Neuronal stem cell (in vitro differentiated cells): ENCODE measurements at regions not wholly inside any gene's neighbourhood (a gene's known extent, or its start where the extent isn't known, plus 50 kb on each side); places are given as distances from the start of the nearest gene placed in this dataset.

Experiments used
- DNase-seq: peaks from one replicate; pipeline ENCODE4 v3.0.0-alpha.2; 2013; ENCODE audit warnings: low spot score
- H2AFZ ChIP-seq: one replicate; pipeline ENCODE4 v1.6.1; 2013; ENCODE audit warnings: mild to moderate bottlenecking, low read length, inconsistent platforms
- H2AK5ac ChIP-seq: 2 replicates; pipeline ENCODE4 v1.6.1; 2013; ENCODE audit warnings: low read depth, mild to moderate bottlenecking, inconsistent platforms, low read length, moderate library complexity, mixed read lengths
- H2BK120ac ChIP-seq: 2 replicates; pipeline ENCODE4 v1.6.1; 2013; ENCODE audit warnings: low read depth, mild to moderate bottlenecking, inconsistent platforms, low read length, moderate library complexity, mixed read lengths
- H2BK12ac ChIP-seq: one replicate; pipeline ENCODE4 v1.6.1; 2013; ENCODE audit warnings: low read length, inconsistent platforms
- H2BK15ac ChIP-seq: 2 replicates; pipeline ENCODE4 v1.6.1; 2013; ENCODE audit warnings: mild to moderate bottlenecking, low read length, inconsistent platforms, mixed read lengths
- H2BK5ac ChIP-seq: one replicate; pipeline ENCODE4 v1.6.1; 2013; ENCODE audit warnings: inconsistent platforms, mild to moderate bottlenecking, low read length, moderate library complexity
- H3K14ac ChIP-seq: one replicate; pipeline ENCODE4 v1.6.1; 2013; ENCODE audit warnings: low read length, inconsistent platforms
- H3K18ac ChIP-seq: 2 replicates; pipeline ENCODE4 v1.6.1; 2013; ENCODE audit warnings: low read length, inconsistent platforms
- H3K23ac ChIP-seq: 2 replicates; pipeline ENCODE4 v1.6.1; 2013; ENCODE audit warnings: low read depth, mild to moderate bottlenecking, mixed read lengths, low read length, inconsistent platforms; ENCODE audit not compliant: poor library complexity
- H3K27ac ChIP-seq: replicated peaks from 3 replicates; pipeline ENCODE4 v1.5.1; 2013; ENCODE audit warnings: low read length, inconsistent platforms
- H3K27me3 ChIP-seq, 3 experiments: 2 replicates each; pipeline ENCODE4 v1.6.1; 2013; ENCODE audit warnings: low read length in 3 of 3, mild to moderate bottlenecking in 2 of 3, inconsistent platforms in 1 of 3, low read depth in 1 of 3, mixed read lengths in 1 of 3, moderate library complexity in 1 of 3; ENCODE audit not compliant: control insufficient read depth in 3 of 3, insufficient read depth in 3 of 3
- H3K36me3 ChIP-seq, 2 donors: replicated peaks in 1 of 2; 2 replicates each; pipeline ENCODE4 v1.6.1; 2013; ENCODE audit warnings: low read length in 2 of 2; ENCODE audit not compliant: control insufficient read depth in 2 of 2, insufficient read depth in 2 of 2
- H3K4ac ChIP-seq: 2 replicates; pipeline ENCODE4 v1.6.1; 2013; ENCODE audit warnings: inconsistent platforms, mild to moderate bottlenecking, low read length, moderate library complexity
- H3K4me1 ChIP-seq, 2 donors: 1 replicate in 1 of 2; 2 replicates in 1 of 2; pipeline ENCODE4 v1.6.1; 2013; ENCODE audit warnings: low read length in 2 of 2, low read depth in 1 of 2; ENCODE audit not compliant: control insufficient read depth in 2 of 2, insufficient read depth in 1 of 2
- H3K4me2 ChIP-seq: one replicate; pipeline ENCODE4 v1.6.1; 2013; ENCODE audit warnings: mild to moderate bottlenecking, low read length, inconsistent platforms; ENCODE audit not compliant: insufficient read depth, poor library complexity, severe bottlenecking
- H3K4me3 ChIP-seq, 2 donors: 2 replicates each; pipeline ENCODE4 v1.5.1; 2013; ENCODE audit warnings: low read length in 2 of 2, mild to moderate bottlenecking in 2 of 2, inconsistent platforms in 1 of 2, moderate library complexity in 1 of 2
- H3K79me1 ChIP-seq: one replicate; pipeline ENCODE4 v1.6.1; 2013; ENCODE audit warnings: low read depth, mild to moderate bottlenecking, inconsistent platforms, low read length, moderate library complexity
- H3K9ac ChIP-seq: one replicate; pipeline ENCODE4 v1.6.1; 2013; ENCODE audit warnings: mild to moderate bottlenecking, low read depth, low read length, inconsistent platforms; ENCODE audit not compliant: poor library complexity
- H3K9me3 ChIP-seq, 2 donors: replicated peaks in 1 of 2; 2 replicates each; pipeline versions ENCODE3 to v1.6.1; 2013; ENCODE audit warnings: low read length in 2 of 2, mild to moderate bottlenecking in 2 of 2, inconsistent platforms in 1 of 2, low read depth in 1 of 2, mixed read lengths in 1 of 2, moderate library complexity in 1 of 2; ENCODE audit not compliant: control insufficient read depth in 2 of 2, insufficient read depth in 1 of 2
- H4K8ac ChIP-seq: one replicate; pipeline ENCODE4 v1.6.1; 2013; ENCODE audit warnings: low read depth, mild to moderate bottlenecking, inconsistent platforms, low read length, moderate library complexity
- H4K91ac ChIP-seq: one replicate; pipeline ENCODE4 v1.6.1; 2013; ENCODE audit warnings: low read length, low read depth, mild to moderate bottlenecking, inconsistent platforms; ENCODE audit not compliant: poor library complexity
- WGBS, 2 donors: extraction: QIAGEN DNeasy Blood & Tissue Kit; methylation state at CpG; one replicate each; pipeline ENCODE4 v1.1.7; 2013; ENCODE audit warnings: missing lambda C conversion rate in 2 of 2, mixed read lengths in 1 of 2; ENCODE audit not compliant: insufficient read length in 2 of 2, insufficient replicate concordance in 1 of 2; ENCODE audit errors: extremely low coverage in 2 of 2; 5-methylcytosine and 5-hydroxymethylcytosine counted together

- peak overlapping the region; percentile 32 for H3K14ac ChIP-seq
- H3K4me3 ChIP-seq: no peak overlapping the region
- no peaks in the 10 kb centered on the region for H3K9me3 ChIP-seq
- H4K8ac ChIP-seq: no peak overlapping the region
- H3K9ac ChIP-seq: no peak overlapping the region
- H3K23ac ChIP-seq: no peak overlapping the region
- H3K4ac ChIP-seq: no peak overlapping the region
- H2BK5ac ChIP-seq: no peak overlapping the region
- no peaks in the 10 kb centered on the region for H3K27me3 ChIP-seq
- H2BK120ac ChIP-seq: no peak overlapping the region
- peak overlapping the region; percentile 66 for H4K91ac ChIP-seq
- no peaks in the 10 kb centered on the region for H3K79me1 ChIP-seq
- no peaks in the 10 kb centered on the region for H3K36me3 ChIP-seq
- no peak overlapping the region for H3K27ac ChIP-seq
- H3K4me2 ChIP-seq: no peak overlapping the region
- H2AK5ac ChIP-seq: no peak overlapping the region
- DNase-seq: no peak
- no peak overlapping the region for H2BK15ac ChIP-seq
- no peak overlapping the region for H2BK12ac ChIP-seq
- H3K18ac ChIP-seq: no peak overlapping the region
- H3K4me1 ChIP-seq: no peaks in the 10 kb centered on the region
- H2AFZ ChIP-seq: no peak overlapping the region
- no CpG with 5 or more reads among the region's 5 CpGs for WGBS, 2 donors
Observed at GRCh38 chr18:75562216-75562615, 134.7 kb upstream of the SMIM21 start.

GRCh38 chr18:75558790-75559189, 131.3 kb upstream of the SMIM21 start:
- Histone ChIP-seq H4K8ac (no peak overlapping the region), H3K27me3 (no peaks in the 10 kb centered on the region), H2BK12ac (no peak overlapping the region), H3K4me1 (no peaks in the 10 kb centered on the region), H3K4ac (no peak overlapping the region), H2BK15ac (no peak overlapping the region), H3K18ac (no peak overlapping the region), H3K23ac (no peak overlapping the region), H3K79me1 (no peaks in the 10 kb centered on the region), H2BK120ac (no peak overlapping the region), H3K9ac (no peak overlapping the region), H4K91ac (no peak overlapping the region), H3K36me3 (no peaks in the 10 kb centered on the region), H3K27ac (no peak overlapping the region), H3K4me3 (no peak overlapping the region), H2AK5ac (no peak overlapping the region), H3K4me2 (no peak overlapping the region), H2AFZ (no peak overlapping the region), H3K9me3 (no peaks in the 10 kb centered on the region), H2BK5ac (no peak overlapping the region), H3K14ac (no peak overlapping the region)
- no peak for DNase-seq
- WGBS, 2 donors: no CpG with 5 or more reads among the region's 1 CpG

GRCh38 chr18:75556841-75557240, 129.3 kb upstream of the SMIM21 start:
- H3K9ac ChIP-seq: no peak overlapping the region

GRCh38 chr18:75554644-75555185, 127.2 kb upstream of the SMIM21 start:
- Histone ChIP-seq H3K4me3 (no peak overlapping the region), H3K27me3 (no peaks in the 10 kb centered on the region), H2AK5ac (no peak overlapping the region), H3K4me2 (no peak overlapping the region), H3K9me3 (no peaks in the 10 kb centered on the region), H3K4ac (no peak overlapping the region), H3K36me3 (no peaks in the 10 kb centered on the region), H3K9ac (no peak overlapping the region), H3K27ac (no peak overlapping the region), H4K8ac (no peak overlapping the region), H3K18ac (no peak overlapping the region), H3K4me1 (no peaks in the 10 kb centered on the region), H3K14ac (no peak overlapping the region), H2BK12ac (no peak overlapping the region), H3K79me1 (no peaks in the 10 kb centered on the region), H2AFZ (no peak overlapping the region), H2BK5ac (no peak overlapping the region), H3K23ac (no peak overlapping the region), H2BK15ac (no peak overlapping the region), H2BK120ac (no peak overlapping the region), H4K91ac (no peak overlapping the region)
- DNase-seq: no peak
- no CpG with 5 or more reads among the region's 2 CpGs for whole genome bisulfite sequencing, 2 donors

More at GRCh38 chr18:75556841-75557240, 129.3 kb upstream of the SMIM21 start:
- no peak overlapping the region for H3K4me3 ChIP-seq
- no peaks in the 10 kb centered on the region for H3K79me1 ChIP-seq
- H2AK5ac ChIP-seq: no peak overlapping the region
- H4K8ac ChIP-seq: no peak overlapping the region
- no peak overlapping the region for H3K4ac ChIP-seq
- WGBS, 2 donors: no CpG with 5 or more reads among the region's 3 CpGs
- no peak overlapping the region for H4K91ac ChIP-seq
- H2BK5ac ChIP-seq: no peak overlapping the region
- no peak overlapping the region for H3K18ac ChIP-seq
- no peak overlapping the region for H2AFZ ChIP-seq
- H3K23ac ChIP-seq: no peak overlapping the region
- H3K4me2 ChIP-seq: no peak overlapping the region
- H3K27me3 ChIP-seq: no peaks in the 10 kb centered on the region
- no peaks in the 10 kb centered on the region for H3K9me3 ChIP-seq
- no peak overlapping the region for H2BK15ac ChIP-seq
- no peak overlapping the region for H3K27ac ChIP-seq
- H3K14ac ChIP-seq: no peak overlapping the region
- no peaks in the 10 kb centered on the region for H3K4me1 ChIP-seq
- H2BK120ac ChIP-seq: no peak overlapping the region
- DNase-seq: no peak
- no peak overlapping the region for H2BK12ac ChIP-seq
- H3K36me3 ChIP-seq: no peaks in the 10 kb centered on the region
